Neural progenitor cell (in vitro differentiated cells): ENCODE measurements at regions not wholly inside any gene's neighbourhood (a gene's known extent, or its start where the extent isn't known, plus 50 kb on each side); places are given as distances from the start of the nearest gene placed in this dataset.

Experiments used
- DNase-seq: peaks from one replicate; pipeline ENCODE4 v3.0.0-alpha.2; 2016; ENCODE audit warnings: low spot score
- H2AFZ ChIP-seq: fragments of 200-600 bp; sonication (generic); replicated peaks from 2 replicates; pipeline ENCODE4 v1.6.1; 2016; ENCODE audit warnings: antibody characterized with exemption
- H3F3A ChIP-seq: fragments of 200-600 bp; sonication (generic); 2 replicates; pipeline ENCODE4 v1.6.1; 2016; ENCODE audit warnings: antibody characterized with exemption, low read depth
- H3K27ac ChIP-seq: fragments of 200-600 bp; sonication (generic); 2 replicates; pipeline ENCODE4 v1.5.1; 2016; ENCODE audit warnings: mild to moderate bottlenecking
- H3K27me3 ChIP-seq: fragments of 200-600 bp; sonication (generic); 2 replicates; pipeline ENCODE4 v1.6.1; 2016; ENCODE audit warnings: mild to moderate bottlenecking, moderate library complexity
- H3K36me3 ChIP-seq: fragments of 200-600 bp; sonication (generic); 2 replicates; pipeline ENCODE4 v1.5.1; 2016
- H3K4me1 ChIP-seq: fragments of 200-600 bp; sonication (generic); 2 replicates; pipeline ENCODE4 v1.6.1; 2016; ENCODE audit warnings: mixed run types
- H3K4me2 ChIP-seq: fragments of 200-600 bp; sonication (generic); 2 replicates; pipeline ENCODE4 v1.6.1; 2016
- H3K4me3 ChIP-seq: fragments of 200-600 bp; sonication (generic); 2 replicates; pipeline ENCODE4 v1.5.1; 2016
- H3K79me2 ChIP-seq: fragments of 200-600 bp; sonication (generic); 2 replicates; pipeline ENCODE4 v1.6.1; 2016; ENCODE audit warnings: low read depth
- H3K9ac ChIP-seq: fragments of 200-600 bp; sonication (generic); 2 replicates; pipeline ENCODE4 v1.6.1; 2016
- H3K9me3 ChIP-seq: fragments of 200-600 bp; sonication (generic); 2 replicates; pipeline ENCODE4 v1.5.1; 2016; ENCODE audit warnings: low read depth
- H4K20me1 ChIP-seq: fragments of 200-600 bp; sonication (generic); 2 replicates; pipeline ENCODE4 v1.6.1; 2016; ENCODE audit warnings: low read depth
- H3K27ac Mint-ChIP-seq: 3 replicates; pipeline ENCODE4 v1.8.0; 2021; ENCODE audit warnings: mixed read lengths
- H3K27me3 Mint-ChIP-seq: 2 replicates; pipeline ENCODE4 v1.8.0; 2022; ENCODE audit warnings: low read depth, mild to moderate bottlenecking, inconsistent platforms, moderate library complexity, mixed read lengths; ENCODE audit not compliant: insufficient read depth
- H3K36me3 Mint-ChIP-seq: 3 replicates; pipeline ENCODE4 v1.8.0; 2021; ENCODE audit warnings: mixed read lengths
- H3K4me1 Mint-ChIP-seq: 3 replicates; pipeline ENCODE4 v1.8.0; 2021; ENCODE audit warnings: mixed read lengths
- H3K4me3 Mint-ChIP-seq: 3 replicates; pipeline ENCODE4 v1.8.0; 2021; ENCODE audit warnings: mild to moderate bottlenecking, moderate library complexity, mixed read lengths
- H3K9me3 Mint-ChIP-seq: 3 replicates; pipeline ENCODE4 v1.8.0; 2020; ENCODE audit warnings: mixed read lengths
- EZH2 ChIP-seq: fragments of 200-600 bp; sonication (generic); IDR thresholded peaks from 2 replicates; pipeline ENCODE4 v1.6.1; 2017; ENCODE audit warnings: antibody characterized with exemption, mild to moderate bottlenecking, moderate library complexity
- EZH2phosphoT487 ChIP-seq: fragments of 200-600 bp; sonication (generic); IDR thresholded peaks from 2 replicates; pipeline ENCODE4 v1.6.1; 2017; ENCODE audit warnings: antibody characterized with exemption
- TF ChIP-seq, protein P1 (sequence below): fragments of 200-600 bp; sonication (generic); IDR thresholded peaks from 2 replicates; pipeline ENCODE4 v1.5.1; 2017; ENCODE audit warnings: antibody characterized with exemption, mild to moderate bottlenecking

DNA sequence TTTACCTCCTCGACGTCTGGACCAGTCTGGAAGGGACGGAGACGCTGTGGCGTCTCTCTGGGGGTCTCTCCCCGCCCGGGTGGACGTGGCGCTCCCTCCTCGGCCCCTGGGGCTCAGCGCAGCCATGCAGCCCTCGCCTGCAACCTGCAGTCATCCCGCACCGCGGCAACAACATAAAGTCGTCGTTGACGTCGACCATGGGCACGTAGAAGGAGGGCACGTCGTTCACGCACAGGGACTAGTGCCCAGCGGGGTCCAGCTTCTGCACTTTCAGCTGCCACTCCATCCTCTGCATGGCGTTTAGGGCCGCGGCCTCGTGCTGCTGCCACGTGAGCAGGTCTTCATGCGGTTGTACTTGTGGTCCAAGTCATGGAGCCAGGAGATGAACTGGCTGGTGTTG, 889.6 kb upstream of the LRRTM1 start:
- Mint-ChIP-seq H3K36me3 (no peaks in the 10 kb centered on the region), H3K4me3 (no peak overlapping the region), H3K9me3 (peaks cover 8% of the 10 kb centered on the region), H3K27ac (no peak overlapping the region), H3K4me1 (no peaks in the 10 kb centered on the region), H3K27me3 (no peaks in the 10 kb centered on the region)
- H3K9ac ChIP-seq: no peak overlapping the region
- no peaks in the 10 kb centered on the region for H3K4me1 ChIP-seq
- no peak overlapping the region for H3K27ac ChIP-seq
- no peak overlapping the region for H3K4me2 ChIP-seq
- no peaks in the 10 kb centered on the region for H3F3A ChIP-seq
- H3K4me3 ChIP-seq: no peak overlapping the region
- TF ChIP-seq EZH2: no peak
- no peak for TF ChIP-seq EZH2phosphoT487
- TF ChIP-seq, protein P1, sequence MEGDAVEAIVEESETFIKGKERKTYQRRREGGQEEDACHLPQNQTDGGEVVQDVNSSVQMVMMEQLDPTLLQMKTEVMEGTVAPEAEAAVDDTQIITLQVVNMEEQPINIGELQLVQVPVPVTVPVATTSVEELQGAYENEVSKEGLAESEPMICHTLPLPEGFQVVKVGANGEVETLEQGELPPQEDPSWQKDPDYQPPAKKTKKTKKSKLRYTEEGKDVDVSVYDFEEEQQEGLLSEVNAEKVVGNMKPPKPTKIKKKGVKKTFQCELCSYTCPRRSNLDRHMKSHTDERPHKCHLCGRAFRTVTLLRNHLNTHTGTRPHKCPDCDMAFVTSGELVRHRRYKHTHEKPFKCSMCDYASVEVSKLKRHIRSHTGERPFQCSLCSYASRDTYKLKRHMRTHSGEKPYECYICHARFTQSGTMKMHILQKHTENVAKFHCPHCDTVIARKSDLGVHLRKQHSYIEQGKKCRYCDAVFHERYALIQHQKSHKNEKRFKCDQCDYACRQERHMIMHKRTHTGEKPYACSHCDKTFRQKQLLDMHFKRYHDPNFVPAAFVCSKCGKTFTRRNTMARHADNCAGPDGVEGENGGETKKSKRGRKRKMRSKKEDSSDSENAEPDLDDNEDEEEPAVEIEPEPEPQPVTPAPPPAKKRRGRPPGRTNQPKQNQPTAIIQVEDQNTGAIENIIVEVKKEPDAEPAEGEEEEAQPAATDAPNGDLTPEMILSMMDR: no peak
- no peaks in the 10 kb centered on the region for H4K20me1 ChIP-seq
- H3K9me3 ChIP-seq: no peaks in the 10 kb centered on the region
- H3K27me3 ChIP-seq: no peaks in the 10 kb centered on the region
- no peaks in the 10 kb centered on the region for H3K79me2 ChIP-seq
- H3K36me3 ChIP-seq: no peaks in the 10 kb centered on the region
- H2AFZ ChIP-seq: no peak overlapping the region
- no peak for DNase-seq

DNA sequence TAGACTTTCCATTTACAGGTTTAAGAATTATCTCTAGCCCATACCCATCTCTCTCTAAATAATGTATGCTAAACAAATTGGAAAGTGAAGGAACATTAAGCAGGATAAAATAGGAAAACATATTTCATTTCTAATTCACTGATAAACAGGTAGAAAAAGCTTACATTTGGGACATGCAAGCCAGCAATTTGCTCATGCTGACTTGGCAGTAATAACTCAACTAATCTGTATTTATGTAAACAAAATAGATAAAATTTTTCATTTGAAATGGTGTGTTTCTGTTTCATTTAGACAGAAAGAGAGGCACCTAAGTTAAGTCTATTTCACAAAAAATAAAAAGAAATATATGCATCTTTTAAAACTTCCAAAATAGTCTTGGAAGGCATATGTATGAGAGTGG, 877.3 kb upstream of the LRRTM1 start:
- Mint-ChIP-seq H3K27me3 (no peaks in the 10 kb centered on the region), H3K36me3 (no peaks in the 10 kb centered on the region), H3K4me1 (no peaks in the 10 kb centered on the region), H3K9me3 (no peaks in the 10 kb centered on the region), H3K4me3 (no peak overlapping the region), H3K27ac (no peak overlapping the region)
- Histone ChIP-seq H3K9ac (no peak overlapping the region), H3K4me2 (no peak overlapping the region), H3K9me3 (no peaks in the 10 kb centered on the region), H3K36me3 (no peaks in the 10 kb centered on the region), H3K4me1 (no peaks in the 10 kb centered on the region), H3K79me2 (no peaks in the 10 kb centered on the region), H3F3A (no peaks in the 10 kb centered on the region), H3K27me3 (no peaks in the 10 kb centered on the region), H3K4me3 (no peak overlapping the region), H4K20me1 (no peaks in the 10 kb centered on the region), H3K27ac (no peak overlapping the region), H2AFZ (no peak overlapping the region)
- no peak for DNase-seq
- TF ChIP-seq EZH2phosphoT487 (no peak), EZH2 (no peak)
- TF ChIP-seq, protein P1: no peak

DNA sequence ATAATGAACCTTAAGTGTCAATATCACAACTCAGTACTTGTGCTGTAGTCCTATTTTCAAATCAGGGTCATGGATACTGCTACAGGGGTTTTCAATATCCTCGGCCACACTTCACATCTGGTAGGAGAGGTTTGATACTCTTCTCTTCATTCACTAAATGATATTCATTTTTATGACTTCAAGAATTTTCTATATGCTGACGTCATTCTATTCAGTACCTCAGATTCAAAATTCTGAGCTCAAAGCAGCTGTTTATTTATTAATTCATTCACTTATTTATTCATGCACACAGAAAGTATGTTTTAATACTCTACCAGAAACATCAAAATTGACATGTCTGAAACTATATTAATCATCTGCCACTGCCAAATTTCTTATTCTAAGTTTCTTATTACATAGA, 866.9 kb upstream of the LRRTM1 start:
- Mint-ChIP-seq H3K36me3 (no peaks in the 10 kb centered on the region), H3K9me3 (no peaks in the 10 kb centered on the region)
- H2AFZ ChIP-seq: no peak overlapping the region

More for the DNA sequence above, 866.9 kb upstream of the LRRTM1 start:
- no peaks in the 10 kb centered on the region for H3K27me3 Mint-ChIP-seq
- H3K4me1 Mint-ChIP-seq: no peaks in the 10 kb centered on the region
- Histone ChIP-seq H3F3A (no peaks in the 10 kb centered on the region), H3K79me2 (no peaks in the 10 kb centered on the region), H3K4me3 (no peak overlapping the region), H4K20me1 (no peaks in the 10 kb centered on the region), H3K27me3 (no peaks in the 10 kb centered on the region), H3K4me2 (no peak overlapping the region), H3K9me3 (no peaks in the 10 kb centered on the region), H3K9ac (no peak overlapping the region), H3K36me3 (no peaks in the 10 kb centered on the region), H3K27ac (no peak overlapping the region), H3K4me1 (no peaks in the 10 kb centered on the region)
- TF ChIP-seq EZH2 (no peak), EZH2phosphoT487 (no peak)
- TF ChIP-seq, protein P1: no peak
- no peak overlapping the region for H3K27ac Mint-ChIP-seq
- DNase-seq: no peak
- H3K4me3 Mint-ChIP-seq: no peak overlapping the region
